Gastroesophageal sphincter (tissue), 4 donors: ENCODE measurements at regions not wholly inside any gene's neighbourhood (a gene's known extent, or its start where the extent isn't known, plus 50 kb on each side); places are given as distances from the start of the nearest gene placed in this dataset.
A peak's percentile ranks its signal among the peaks of the same experiment; 100 is the strongest.
"Not testable (repeated sequence)": the region's sequence is repeated elsewhere in the genome, so short reads cannot be mapped to it uniquely, and the experiment has no call there.

Experiments used
- ATAC-seq: fragments of 150-250 bp; one replicate; pipeline ENCODE4 v1.9.1; 2016; ENCODE audit warnings: mild to moderate bottlenecking, moderate library complexity
- H3K27ac ChIP-seq, 4 donors: fragments of 200-600 bp; sonication (generic) in 3 of 4; 1 replicate in 3 of 4; 2 replicates in 1 of 4; pipeline ENCODE4 v1.5.1; 2016 to 2019
- H3K27me3 ChIP-seq: fragments of 200-600 bp; sonication (generic); one replicate; pipeline ENCODE4 v1.5.1; 2019
- H3K36me3 ChIP-seq, 2 donors: fragments of 200-600 bp; sonication (generic); one replicate each; pipeline ENCODE4 v1.5.1; 2019; ENCODE audit warnings: control low read depth in 1 of 2
- H3K4me1 ChIP-seq, 3 donors: fragments of 200-600 bp; sonication (generic); 1 replicate in 2 of 3; 2 replicates in 1 of 3; pipeline ENCODE4 v1.5.1; 2016 to 2019; ENCODE audit warnings: control low read depth in 2 of 3
- H3K4me3 ChIP-seq, 2 donors: fragments of 200-600 bp; sonication (generic); one replicate each; pipeline ENCODE4 v1.5.1; 2019; ENCODE audit warnings: mild to moderate bottlenecking in 1 of 2, moderate library complexity in 1 of 2
- H3K9me3 ChIP-seq, 3 donors: fragments of 200-600 bp; sonication (generic); one replicate each; pipeline ENCODE4 v1.5.1; 2017 to 2019; ENCODE audit warnings: control low read depth in 2 of 3
- CTCF ChIP-seq, 4 experiments: fragments of 200-600 bp in 2 of 4; fragments of 450-650 bp in 2 of 4; sonication (generic) in 1 of 4; IDR thresholded peaks; one replicate each; pipeline ENCODE4 v1.5.1; 2017 to 2019; ENCODE audit warnings: antibody characterized with exemption in 4 of 4, mild to moderate bottlenecking in 2 of 4, moderate library complexity in 2 of 4
- EP300 ChIP-seq: sonication (generic); formaldehyde crosslinking; IDR thresholded peaks from one replicate; pipeline ENCODE4 v1.6.1; 2017; ENCODE audit warnings: antibody characterized with exemption, mild to moderate bottlenecking
- POLR2A ChIP-seq, 2 donors: fragments of 450-650 bp; IDR thresholded peaks; one replicate each; pipeline ENCODE4 v1.6.1; 2017; ENCODE audit warnings: antibody characterized with exemption in 2 of 2, mild to moderate bottlenecking in 2 of 2, moderate library complexity in 1 of 2
- POLR2AphosphoS5 ChIP-seq: sonication (generic); formaldehyde crosslinking; IDR thresholded peaks from one replicate; pipeline ENCODE4 v1.6.1; 2017; ENCODE audit warnings: antibody characterized with exemption
- WGBS, 2 donors: methylation state at CpG; one replicate each; pipeline ENCODE4 v1.1.5; 2018; ENCODE audit warnings: low coverage in 1 of 2; 5-methylcytosine and 5-hydroxymethylcytosine counted together

GRCh38 chr9:85471791-85472190 is 270.0 kb downstream of the AGTPBP1 start:
- no peaks in the 10 kb centered on the region for H3K9me3 ChIP-seq
- H3K27me3 ChIP-seq, result no peaks in the 10 kb centered on the region
- WGBS, 2 donors, result no CpG with 5 or more reads among the region's 1 CpG
- no peak for TF ChIP-seq POLR2AphosphoS5
- no peak for TF ChIP-seq EP300
- TF ChIP-seq POLR2A (IDR thresholded peaks at IDR 0.05), result no peak
- no peak for TF ChIP-seq CTCF (IDR thresholded peaks at IDR 0.05)
- no peaks in the 10 kb centered on the region for H3K36me3 ChIP-seq
- H3K27ac ChIP-seq, result no peak overlapping the region
- ATAC-seq, result no peak
- no peaks in the 10 kb centered on the region for H3K4me1 ChIP-seq
- no peak overlapping the region for H3K4me3 ChIP-seq

- TF ChIP-seq POLR2A (IDR thresholded peaks at IDR 0.05) (no peak), CTCF (IDR thresholded peaks at IDR 0.05) (no peak), EP300 (no peak), POLR2AphosphoS5 (no peak)
- Histone ChIP-seq H3K27ac (no peak overlapping the region), H3K9me3 (no peaks in the 10 kb centered on the region), H3K27me3 (no peaks in the 10 kb centered on the region), H3K36me3 (no peaks in the 10 kb centered on the region), H3K4me3 (no peak overlapping the region), H3K4me1 (no peaks in the 10 kb centered on the region)
- ATAC-seq, result no peak
- WGBS, 2 donors, result 83 to 90% methylated on average over 2 to 10 of the region's 10 CpGs
Measured at GRCh38 chr9:85469041-85469440, 272.7 kb downstream of the AGTPBP1 start.

- 53% methylated on average over 5 of the region's 10 CpGs; no CpG with 5 or more reads in 1 of the 2 donors for WGBS, 2 donors
- Histone ChIP-seq H3K4me1 (no peaks in the 10 kb centered on the region), H3K27ac (no peak overlapping the region), H3K27me3 (no peaks in the 10 kb centered on the region), H3K4me3 (no peak overlapping the region), H3K36me3 (no peaks in the 10 kb centered on the region), H3K9me3 (no peaks in the 10 kb centered on the region)
- TF ChIP-seq POLR2A (IDR thresholded peaks at IDR 0.05) (no peak), CTCF (IDR thresholded peaks at IDR 0.05) (no peak), EP300 (no peak), POLR2AphosphoS5 (no peak)
- ATAC-seq, result no peak
Measured at GRCh38 chr9:85466834-85467233, 274.9 kb downstream of the AGTPBP1 start.

GRCh38 chr9:85458114-85458864 is 283.5 kb downstream of the AGTPBP1 start:
- H3K36me3 ChIP-seq, H3K27ac ChIP-seq, H3K4me1 ChIP-seq, ATAC-seq, H3K9me3 ChIP-seq, H3K27me3 ChIP-seq, H3K4me3 ChIP-seq: not testable (repeated sequence)
- WGBS, 2 donors, result 85 to 92% methylated on average over 2 to 5 of the region's 5 CpGs

- Histone ChIP-seq H3K27ac (no peak overlapping the region), H3K36me3 (no peaks in the 10 kb centered on the region), H3K27me3 (no peaks in the 10 kb centered on the region), H3K4me1 (no peaks in the 10 kb centered on the region), H3K4me3 (no peak overlapping the region), H3K9me3 (peaks cover 0 to 6% (median 0%) of the 10 kb centered on the region in 3 donors)
- TF ChIP-seq EP300 (no peak), POLR2AphosphoS5 (no peak), CTCF (IDR thresholded peaks at IDR 0.05) (no peak), POLR2A (IDR thresholded peaks at IDR 0.05) (no peak)
- ATAC-seq, result peak; percentile 58
- WGBS, 2 donors, result 16 to 50% methylated on average over 1 to 2 of the region's 5 CpGs
Measured at GRCh38 chr9:85453850-85454249, 287.9 kb downstream of the AGTPBP1 start.
